HepG2 (cell line): ENCODE measurements at regions not wholly inside any gene's neighbourhood (a gene's known extent, or its start where the extent isn't known, plus 50 kb on each side); places are given as distances from the start of the nearest gene placed in this dataset.

Experiments
- ATAC-seq: fragments of 200-7000 bp; cut with Tn5 transposase; 3 replicates; pipeline ENCODE4 v1.9.1; 2020; ENCODE audit warnings: mild to moderate bottlenecking, moderate library complexity
- BruUV-seq: library from RNA; stranded (reverse); fragments of 400-500 nt; replicated peaks from 2 replicates; lab custom pipeline; 2021; lab: Mats Ljungman, UMichigan
- CTCF ChIA-PET: fragments of 300-600 bp; formaldehyde crosslinking; extraction: SDS; loops from one replicate; lab custom pipeline; 2021; ENCODE audit warnings: low total read pairs, inconsistent platforms, low intra/inter-chr PET ratio; lab: Yijun Ruan, JAX
- POLR2A ChIA-PET: fragments of 350-600 bp; sonication (Branson Sonifier 250); formaldehyde crosslinking; loops from one replicate; lab custom pipeline; 2020; ENCODE audit warnings: antibody characterized with exemption, inconsistent platforms; lab: Yijun Ruan, JAX
- DNase-seq: peaks from one replicate; pipeline ENCODE4 v3.0.0-alpha.2; 2015; ENCODE audit warnings: low spot score
- FAIRE-seq: peaks from 3 replicates; lab custom pipeline; 2011; peaks lifted over from hg19 to GRCh38; lab: Jason Lieb, UNC
- H2AFZ ChIP-seq: one replicate; pipeline ENCODE4 v1.6.1; 2011; ENCODE audit warnings: low read length, inconsistent platforms
- H3K27ac ChIP-seq: fragments of 300-600 bp; 3 replicates; pipeline ENCODE4 v1.8.0; 2011; ENCODE audit warnings: mixed run types, mild to moderate bottlenecking, mixed read lengths, low read length, inconsistent platforms; ENCODE audit not compliant: insufficient read depth; ENCODE audit errors: extremely low read length
- H3K27me3 ChIP-seq, 2 experiments: fragments of 200-600 bp in 1 of 2; 2 replicates in 1 of 2; 3 replicates in 1 of 2; pipeline versions ENCODE4 v1.6.0 to v1.8.0; 2011; ENCODE audit warnings: low read length in 2 of 2, mild to moderate bottlenecking in 2 of 2, moderate library complexity in 2 of 2, inconsistent platforms in 1 of 2; ENCODE audit not compliant: insufficient read depth in 2 of 2, control insufficient read depth in 1 of 2
- H3K36me3 ChIP-seq, 2 experiments: fragments of 200-600 bp in 1 of 2; replicated peaks in 1 of 2; 2 replicates in 1 of 2; 3 replicates in 1 of 2; pipeline versions ENCODE4 v1.5.1 to v1.8.0; 2011; ENCODE audit warnings: low read length in 2 of 2, inconsistent platforms in 1 of 2; ENCODE audit not compliant: insufficient read depth in 2 of 2, control insufficient read depth in 1 of 2
- H3K4me1 ChIP-seq: 2 replicates; pipeline ENCODE4 v1.5.1; 2012; ENCODE audit warnings: low read length, inconsistent platforms; ENCODE audit not compliant: insufficient read depth
- H3K4me2 ChIP-seq: 2 replicates; pipeline ENCODE4 v1.6.0; 2011; ENCODE audit warnings: low read depth, low read length, inconsistent platforms
- H3K4me3 ChIP-seq, 3 experiments: fragments of 200-600 bp in 1 of 3; sonication (generic), shearing (Covaris generic) in 1 of 3; replicated peaks in 1 of 3; 2 replicates each; pipeline ENCODE4 v1.5.1; 2011 to 2016; ENCODE audit warnings: low read length in 3 of 3, inconsistent platforms in 2 of 3, low read depth in 2 of 3, mild to moderate bottlenecking in 2 of 3, control low read depth in 1 of 3, mixed read lengths in 1 of 3; ENCODE audit not compliant: insufficient read depth in 1 of 3
- H3K79me2 ChIP-seq: one replicate; pipeline ENCODE4 v1.6.1; 2011; ENCODE audit warnings: low read length, inconsistent platforms; ENCODE audit not compliant: insufficient read depth
- H3K9ac ChIP-seq: 2 replicates; pipeline ENCODE4 v1.6.0; 2011; ENCODE audit warnings: mild to moderate bottlenecking, low read depth, low read length, inconsistent platforms; ENCODE audit not compliant: insufficient read depth
- H3K9me3 ChIP-seq: 2 replicates; pipeline ENCODE4 v1.5.1; 2012; ENCODE audit warnings: mild to moderate bottlenecking, low read length
- H4K20me1 ChIP-seq: 2 replicates; pipeline ENCODE4 v1.6.0; 2011; ENCODE audit warnings: inconsistent platforms, mild to moderate bottlenecking, low read length, moderate library complexity; ENCODE audit not compliant: insufficient read depth
- ELF4 ChIP-seq: sonication (generic); formaldehyde crosslinking; IDR thresholded peaks from 2 replicates; pipeline ENCODE4 v1.5.0; 2020; ENCODE audit warnings: missing genetic modification reagents, mild to moderate bottlenecking, moderate library complexity, borderline replicate concordance
- MEF2D ChIP-seq: sonication (generic); formaldehyde crosslinking; IDR thresholded peaks from 2 replicates; pipeline ENCODE4 v1.5.1; 2020; ENCODE audit warnings: mild to moderate bottlenecking, missing genetic modification reagents
- RCOR2 ChIP-seq: IDR thresholded peaks from 2 replicates; pipeline ENCODE4 v1.6.1; 2016; ENCODE audit warnings: missing biosample characterization, missing genetic modification reagents
- REL ChIP-seq: sonication (generic); formaldehyde crosslinking; conservative IDR thresholded peaks from 2 replicates; pipeline ENCODE4 v1.8.0; 2022; ENCODE audit warnings: mild to moderate bottlenecking, missing genetic modification reagents, moderate library complexity
- SUZ12 ChIP-seq: fragments of 150-350 bp; IDR thresholded peaks from 2 replicates; pipeline ENCODE4 v1.6.1; 2014; ENCODE audit warnings: low read depth, low read length
- ZBTB33 ChIP-seq: sonication (generic); formaldehyde crosslinking; IDR thresholded peaks from 2 replicates; pipeline ENCODE4 v1.4.0; 2020; ENCODE audit warnings: missing genetic modification reagents
- ZNF274 ChIP-seq: sonication (generic); formaldehyde crosslinking; IDR thresholded peaks from 2 replicates; pipeline ENCODE4 v1.5.1; 2020; ENCODE audit warnings: mild to moderate bottlenecking, missing genetic modification reagents
- ZNF431 ChIP-seq: sonication (generic); formaldehyde crosslinking; IDR thresholded peaks from 2 replicates; pipeline ENCODE4 v1.9.0; 2022; ENCODE audit warnings: missing genetic modification reagents, low read depth, mild to moderate bottlenecking, borderline replicate concordance
- ZNF510 ChIP-seq: sonication (generic); formaldehyde crosslinking; IDR thresholded peaks from 2 replicates; pipeline ENCODE4 v1.4.0; 2020; ENCODE audit warnings: low read depth, mild to moderate bottlenecking, missing genetic modification reagents
- ZNF572 ChIP-seq: sonication (generic); formaldehyde crosslinking; IDR thresholded peaks from 2 replicates; pipeline ENCODE4 v1.5.1; 2020; ENCODE audit warnings: mild to moderate bottlenecking, missing genetic modification reagents
- ZNF737 ChIP-seq: sonication (generic); formaldehyde crosslinking; IDR thresholded peaks from 2 replicates; pipeline ENCODE4 v1.5.0; 2020; ENCODE audit warnings: missing genetic modification reagents, mild to moderate bottlenecking, borderline replicate concordance
- ZNF740 ChIP-seq: sonication (generic); formaldehyde crosslinking; IDR thresholded peaks from 2 replicates; pipeline ENCODE4 v1.4.0; 2020; ENCODE audit warnings: missing genetic modification reagents
- ZNF749 ChIP-seq: sonication (generic); formaldehyde crosslinking; IDR thresholded peaks from 2 replicates; pipeline ENCODE4 v1.8.0; 2022; ENCODE audit warnings: mild to moderate bottlenecking, missing genetic modification reagents, moderate library complexity, borderline replicate concordance
- in situ Hi-C: cut with HindIII; loops from 2 replicates; pipeline ENCODE4 v1.10.0; 2017; ENCODE audit warnings: low pct_unique_long_range_greater_than_20kb; ENCODE audit not compliant: extremely low pct_ligation_motif_present
- intact Hi-C: fragments of 100-400 bp; cut with micrococcal nuclease; formaldehyde crosslinking; loops from one replicate; pipeline ENCODE4 v1.10.0; 2022; ENCODE audit not compliant: unreplicated experiment

- Histone ChIP-seq H3K9me3 (no peaks in the 10 kb centered on the region), H4K20me1 (no peaks in the 10 kb centered on the region), H3K4me2 (no peak overlapping the region), H3K27me3 (no peaks in the 10 kb centered on the region), H3K27ac (no peak overlapping the region), H3K79me2 (no peaks in the 10 kb centered on the region), H3K4me3 (no peak overlapping the region), H2AFZ (no peak overlapping the region), H3K4me1 (no peaks in the 10 kb centered on the region), H3K36me3 (no peaks in the 10 kb centered on the region), H3K9ac (no peak overlapping the region)
- intact Hi-C loops: no loop called here
- in situ Hi-C loops: no loop called here
- CTCF ChIA-PET: no interaction called here
- FAIRE-seq (no peak), ATAC-seq (no peak), DNase-seq (no peak)
- no TSS peak for BruUV-seq
- POLR2A ChIA-PET: no interaction called here
- no peak for TF ChIP-seq ZNF740 (CRISPR knock-in tag)
- TF ChIP-seq REL: no peak
- TF ChIP-seq RCOR2 (CRISPR knock-in tag): no peak
- no peak for TF ChIP-seq ZBTB33 (CRISPR knock-in tag)
- TF ChIP-seq ZNF749: no peak
- TF ChIP-seq SUZ12: no peak
- no peak for TF ChIP-seq ZNF572
- no peak for TF ChIP-seq ELF4
- TF ChIP-seq ZNF431 (CRISPR knock-in tag): no peak
- no peak for TF ChIP-seq ZNF737 (CRISPR knock-in tag)
- TF ChIP-seq ZNF510 (CRISPR knock-in tag): no peak
- no peak for TF ChIP-seq MEF2D (CRISPR knock-in tag)
- TF ChIP-seq ZNF274 (CRISPR knock-in tag): no peak
Measured at GRCh38 chr12:60093428-60093827, 497.6 kb downstream of the SLC16A7 start.
